WTC11 (cell line): ENCODE measurements at regions not wholly inside any gene's neighbourhood (a gene's known extent, or its start where the extent isn't known, plus 50 kb on each side); places are given as distances from the start of the nearest gene placed in this dataset.

Source experiments
- ATAC-seq: fragments of 200-7000 bp; cut with Tn5 transposase; 2 replicates; pipeline ENCODE4 v1.10.0; 2021; ENCODE audit warnings: mild to moderate bottlenecking, moderate library complexity
- CTCF ChIA-PET: fragments of 300-600 bp; sonication (Branson Sonifier 250); formaldehyde crosslinking; loops from one replicate; lab custom pipeline; 2021; ENCODE audit warnings: antibody characterized with exemption; lab: Charles Lee
- POLR2A ChIA-PET: fragments of 350-600 bp; sonication (Branson Sonifier 250); formaldehyde crosslinking; loops from one replicate; lab custom pipeline; 2021; ENCODE audit warnings: antibody characterized with exemption; lab: Charles Lee
- DNase-seq: peaks from one replicate; pipeline ENCODE4 v3.0.0; 2021; ENCODE audit warnings: low spot score
- H3K27ac Mint-ChIP-seq: 2 replicates; pipeline ENCODE4 v1.8.0; 2021; ENCODE audit warnings: mixed read lengths
- H3K27me3 Mint-ChIP-seq: 2 replicates; pipeline ENCODE4 v1.8.0; 2021; ENCODE audit warnings: low read depth, mild to moderate bottlenecking, moderate library complexity, mixed read lengths
- H3K36me3 Mint-ChIP-seq: 2 replicates; pipeline ENCODE4 v1.8.0; 2021; ENCODE audit warnings: mixed read lengths
- H3K4me1 Mint-ChIP-seq: 2 replicates; pipeline ENCODE4 v1.8.0; 2022; ENCODE audit warnings: mixed read lengths
- H3K4me3 Mint-ChIP-seq: 2 replicates; pipeline ENCODE4 v1.8.0; 2021; ENCODE audit warnings: mild to moderate bottlenecking, moderate library complexity, mixed read lengths
- H3K9me3 Mint-ChIP-seq: 2 replicates; pipeline ENCODE4 v1.8.0; 2021; ENCODE audit warnings: mixed read lengths
- ATF1 ChIP-seq: sonication (generic); formaldehyde crosslinking; IDR thresholded peaks from 2 replicates; pipeline ENCODE4 v1.8.1; 2023; ENCODE audit warnings: mild to moderate bottlenecking, moderate library complexity, missing genetic modification reagents
- CREB1 ChIP-seq: sonication (generic); formaldehyde crosslinking; IDR thresholded peaks from 2 replicates; pipeline ENCODE4 v1.8.0; 2023; ENCODE audit warnings: mild to moderate bottlenecking, missing genetic modification reagents
- ETV6 ChIP-seq: sonication (generic); formaldehyde crosslinking; IDR thresholded peaks from 2 replicates; pipeline ENCODE4 v1.8.1; 2022; ENCODE audit warnings: mild to moderate bottlenecking, missing genetic modification reagents
- GABPB1 ChIP-seq: sonication (generic); formaldehyde crosslinking; IDR thresholded peaks from 2 replicates; pipeline ENCODE4 v1.8.1; 2023; ENCODE audit warnings: mild to moderate bottlenecking, missing genetic modification reagents
- HMGXB4 ChIP-seq: sonication (generic); formaldehyde crosslinking; IDR thresholded peaks from 2 replicates; pipeline ENCODE4 v1.8.1; 2023; ENCODE audit warnings: mild to moderate bottlenecking, moderate library complexity, missing genetic modification reagents
- IRF2 ChIP-seq: sonication (generic); formaldehyde crosslinking; IDR thresholded peaks from 2 replicates; pipeline ENCODE4 v1.8.0; 2022; ENCODE audit warnings: low read depth, missing genetic modification reagents, borderline replicate concordance
- NFATC4 ChIP-seq: fragments of 250-450 bp; sonication (Bioruptor Pico); IDR thresholded peaks from 2 replicates; pipeline ENCODE4 v1.9.0; 2021; ENCODE audit warnings: mild to moderate bottlenecking
- NFYB ChIP-seq: sonication (generic); formaldehyde crosslinking; conservative IDR thresholded peaks from 2 replicates; pipeline ENCODE4 v1.8.0; 2022; ENCODE audit warnings: low read depth, missing genetic modification reagents
- SMAD4 ChIP-seq: sonication (generic); formaldehyde crosslinking; IDR thresholded peaks from 2 replicates; pipeline ENCODE4 v1.8.0; 2022; ENCODE audit warnings: mild to moderate bottlenecking, missing genetic modification reagents
- TCF7 ChIP-seq: sonication (generic); formaldehyde crosslinking; IDR thresholded peaks from 2 replicates; pipeline ENCODE4 v1.8.0; 2022; ENCODE audit warnings: mild to moderate bottlenecking, low read depth, missing genetic modification reagents, moderate library complexity
- TEAD4 ChIP-seq: sonication (generic); formaldehyde crosslinking; IDR thresholded peaks from 2 replicates; pipeline ENCODE4 v1.8.0; 2022; ENCODE audit warnings: mild to moderate bottlenecking, missing genetic modification reagents
- TP53 ChIP-seq: sonication (generic); formaldehyde crosslinking; IDR thresholded peaks from 2 replicates; pipeline ENCODE4 v1.8.1; 2023; ENCODE audit warnings: mild to moderate bottlenecking, missing genetic modification reagents
- USF1 ChIP-seq: sonication (generic); formaldehyde crosslinking; IDR thresholded peaks from 2 replicates; pipeline ENCODE4 v1.8.0; 2022; ENCODE audit warnings: mild to moderate bottlenecking, missing genetic modification reagents
- ZBTB21 ChIP-seq: sonication (generic); formaldehyde crosslinking; IDR thresholded peaks from 2 replicates; pipeline ENCODE4 v1.8.1; 2023; ENCODE audit warnings: mild to moderate bottlenecking, missing genetic modification reagents, borderline replicate concordance
- ZNF396 ChIP-seq: fragments of 250-450 bp; sonication (Bioruptor Pico); IDR thresholded peaks from 2 replicates; pipeline ENCODE4 v1.8.0; 2021; ENCODE audit warnings: mild to moderate bottlenecking, moderate library complexity, borderline replicate concordance
- TF ChIP-seq, protein P1 (sequence below): sonication (generic); formaldehyde crosslinking; IDR thresholded peaks from 2 replicates; pipeline ENCODE4 v1.8.1; 2022; ENCODE audit warnings: low read depth, missing genetic modification reagents, borderline replicate concordance
- TF ChIP-seq, protein P2 (sequence below): fragments of 200-600 bp; IDR thresholded peaks from 2 replicates; pipeline ENCODE4 v1.8.0; 2022; ENCODE audit warnings: antibody characterized with exemption
- TF ChIP-seq, protein P3 (sequence below): sonication (generic); formaldehyde crosslinking; IDR thresholded peaks from 2 replicates; pipeline ENCODE4 v1.8.1; 2023; ENCODE audit warnings: mild to moderate bottlenecking, missing genetic modification reagents, moderate library complexity
- TF ChIP-seq, protein P4 (sequence below): fragments of 250-450 bp; sonication (Bioruptor Pico); IDR thresholded peaks from 2 replicates; pipeline ENCODE4 v1.9.0; 2021; ENCODE audit warnings: moderate library complexity, mild to moderate bottlenecking, inconsistent platforms, borderline replicate concordance

GRCh38 chr12:34605510-34605887 is 583.2 kb downstream of the ALG10 start:
- POLR2A ChIA-PET, result no interaction called here
- no peak overlapping the region for H3K27ac Mint-ChIP-seq
- TF ChIP-seq, protein P1, sequence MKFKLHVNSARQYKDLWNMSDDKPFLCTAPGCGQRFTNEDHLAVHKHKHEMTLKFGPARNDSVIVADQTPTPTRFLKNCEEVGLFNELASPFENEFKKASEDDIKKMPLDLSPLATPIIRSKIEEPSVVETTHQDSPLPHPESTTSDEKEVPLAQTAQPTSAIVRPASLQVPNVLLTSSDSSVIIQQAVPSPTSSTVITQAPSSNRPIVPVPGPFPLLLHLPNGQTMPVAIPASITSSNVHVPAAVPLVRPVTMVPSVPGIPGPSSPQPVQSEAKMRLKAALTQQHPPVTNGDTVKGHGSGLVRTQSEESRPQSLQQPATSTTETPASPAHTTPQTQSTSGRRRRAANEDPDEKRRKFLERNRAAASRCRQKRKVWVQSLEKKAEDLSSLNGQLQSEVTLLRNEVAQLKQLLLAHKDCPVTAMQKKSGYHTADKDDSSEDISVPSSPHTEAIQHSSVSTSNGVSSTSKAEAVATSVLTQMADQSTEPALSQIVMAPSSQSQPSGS, result no peak
- TF ChIP-seq IRF2 (no peak), HMGXB4 (CRISPR knock-in tag) (no peak), ZNF396 (CRISPR knock-in tag) (no peak), GABPB1 (CRISPR knock-in tag) (no peak), TP53 (CRISPR knock-in tag) (no peak), USF1 (CRISPR knock-in tag) (no peak), CREB1 (CRISPR knock-in tag) (no peak), ATF1 (CRISPR knock-in tag) (no peak)
- TF ChIP-seq, protein P2, sequence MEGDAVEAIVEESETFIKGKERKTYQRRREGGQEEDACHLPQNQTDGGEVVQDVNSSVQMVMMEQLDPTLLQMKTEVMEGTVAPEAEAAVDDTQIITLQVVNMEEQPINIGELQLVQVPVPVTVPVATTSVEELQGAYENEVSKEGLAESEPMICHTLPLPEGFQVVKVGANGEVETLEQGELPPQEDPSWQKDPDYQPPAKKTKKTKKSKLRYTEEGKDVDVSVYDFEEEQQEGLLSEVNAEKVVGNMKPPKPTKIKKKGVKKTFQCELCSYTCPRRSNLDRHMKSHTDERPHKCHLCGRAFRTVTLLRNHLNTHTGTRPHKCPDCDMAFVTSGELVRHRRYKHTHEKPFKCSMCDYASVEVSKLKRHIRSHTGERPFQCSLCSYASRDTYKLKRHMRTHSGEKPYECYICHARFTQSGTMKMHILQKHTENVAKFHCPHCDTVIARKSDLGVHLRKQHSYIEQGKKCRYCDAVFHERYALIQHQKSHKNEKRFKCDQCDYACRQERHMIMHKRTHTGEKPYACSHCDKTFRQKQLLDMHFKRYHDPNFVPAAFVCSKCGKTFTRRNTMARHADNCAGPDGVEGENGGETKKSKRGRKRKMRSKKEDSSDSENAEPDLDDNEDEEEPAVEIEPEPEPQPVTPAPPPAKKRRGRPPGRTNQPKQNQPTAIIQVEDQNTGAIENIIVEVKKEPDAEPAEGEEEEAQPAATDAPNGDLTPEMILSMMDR, result no peak
- TF ChIP-seq, all 79 proteins: peak for 0
- no peak for ATAC-seq
- Mint-ChIP-seq H3K36me3 (peaks cover 81% of the 10 kb centered on the region), H3K4me1 (no peaks in the 10 kb centered on the region), H3K4me3 (no peak overlapping the region), H3K9me3 (peaks cover 73% of the 10 kb centered on the region), H3K27me3 (peaks cover 22% of the 10 kb centered on the region)
- no peak for DNase-seq
- CTCF ChIA-PET, result no interaction called here

DNA sequence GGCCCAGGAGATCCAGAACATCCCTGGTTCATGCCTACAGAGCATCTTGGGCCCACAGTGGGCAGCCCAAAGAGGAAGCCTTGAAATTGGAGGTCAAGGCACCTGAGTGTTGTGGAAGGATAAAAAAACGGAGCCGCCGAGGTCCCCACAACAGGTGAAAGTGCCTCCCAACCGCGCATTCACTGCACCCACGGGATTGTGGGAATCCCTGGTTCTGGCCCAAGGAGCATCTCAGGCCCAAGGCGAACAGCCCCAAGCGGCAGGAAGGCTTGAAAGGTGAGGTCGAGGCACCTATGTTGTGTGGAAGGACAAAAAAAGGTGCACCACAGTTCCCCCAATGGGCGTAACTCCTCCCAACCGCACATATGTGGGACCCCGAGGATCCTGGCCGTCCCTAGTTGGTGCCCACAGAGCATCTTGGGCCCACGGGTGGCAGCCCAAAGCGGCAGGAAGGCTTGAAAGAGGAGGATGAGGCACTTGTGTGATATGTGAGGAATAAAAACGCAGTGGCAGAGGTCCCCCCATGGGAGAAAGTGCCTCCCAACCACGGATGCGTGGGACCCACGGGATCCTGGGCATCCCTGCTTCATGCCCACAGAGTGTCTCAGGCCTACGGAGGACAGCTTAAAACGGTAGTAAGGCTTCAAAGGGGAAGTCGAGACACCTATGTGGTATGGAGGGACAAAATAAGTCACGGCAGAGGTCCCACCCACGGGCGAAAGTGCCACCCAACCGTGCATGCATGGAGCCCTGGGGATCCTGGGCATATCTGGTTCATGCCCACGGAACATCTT is 583.9 kb downstream of the ALG10 start:
- H3K9me3 Mint-ChIP-seq, result peaks cover 71% of the 10 kb centered on the region
- DNase-seq, result no peak
- TF ChIP-seq ETV6 (CRISPR knock-in tag) (no peak), TCF7 (CRISPR knock-in tag) (no peak), ZBTB21 (CRISPR knock-in tag) (no peak), TEAD4 (CRISPR knock-in tag) (no peak), NFATC4 (no peak), SMAD4 (CRISPR knock-in tag) (no peak), NFYB (CRISPR knock-in tag) (no peak)
- TF ChIP-seq, protein P3, sequence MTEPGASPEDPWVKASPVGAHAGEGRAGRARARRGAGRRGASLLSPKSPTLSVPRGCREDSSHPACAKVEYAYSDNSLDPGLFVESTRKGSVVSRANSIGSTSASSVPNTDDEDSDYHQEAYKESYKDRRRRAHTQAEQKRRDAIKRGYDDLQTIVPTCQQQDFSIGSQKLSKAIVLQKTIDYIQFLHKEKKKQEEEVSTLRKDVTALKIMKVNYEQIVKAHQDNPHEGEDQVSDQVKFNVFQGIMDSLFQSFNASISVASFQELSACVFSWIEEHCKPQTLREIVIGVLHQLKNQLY (CRISPR knock-in tag), result no peak
- TF ChIP-seq, protein P4, sequence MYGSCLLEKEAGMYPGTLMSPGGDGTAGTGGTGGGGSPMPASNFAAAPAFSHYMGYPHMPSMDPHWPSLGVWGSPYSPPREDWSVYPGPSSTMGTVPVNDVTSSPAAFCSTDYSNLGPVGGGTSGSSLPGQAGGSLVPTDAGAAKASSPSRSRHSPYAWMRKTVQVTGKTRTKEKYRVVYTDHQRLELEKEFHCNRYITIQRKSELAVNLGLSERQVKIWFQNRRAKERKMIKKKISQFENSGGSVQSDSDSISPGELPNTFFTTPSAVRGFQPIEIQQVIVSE (CRISPR knock-in tag), result no peak
- no peak overlapping the region for H3K27ac Mint-ChIP-seq
- H3K4me1 Mint-ChIP-seq, result no peaks in the 10 kb centered on the region
- POLR2A ChIA-PET, result no interaction called here
- CTCF ChIA-PET, result no interaction called here
- no peak overlapping the region for H3K4me3 Mint-ChIP-seq
- no peak for ATAC-seq
- peaks cover 79% of the 10 kb centered on the region for H3K36me3 Mint-ChIP-seq
- H3K27me3 Mint-ChIP-seq, result peaks cover 18% of the 10 kb centered on the region
